Activated naive CD8-positive, alpha-beta T cell treated with anti-CD3 and anti-CD28 coated beads, Interleukin-2, amount 50 U/mL, for 24 hours (primary cell): ENCODE measurements at regions not wholly inside any gene's neighbourhood (a gene's known extent, or its start where the extent isn't known, plus 50 kb on each side); places are given as distances from the start of the nearest gene placed in this dataset.

Experiments used
- ATAC-seq: fragments of 150-1000 bp; cut with Tn5 transposase; one replicate; pipeline ENCODE4 v1.10.0; 2021
- DNase-seq: peaks from one replicate; pipeline ENCODE4 v3.0.0; 2021
- H3K27ac Mint-ChIP-seq: one replicate; pipeline ENCODE4 v1.8.0; 2021; ENCODE audit warnings: mild to moderate bottlenecking, mixed read lengths
- H3K27me3 Mint-ChIP-seq: one replicate; pipeline ENCODE4 v1.8.0; 2021; ENCODE audit warnings: mixed read lengths
- H3K36me3 Mint-ChIP-seq: one replicate; pipeline ENCODE4 v1.8.0; 2021; ENCODE audit warnings: low read depth, mixed read lengths
- H3K4me1 Mint-ChIP-seq: one replicate; pipeline ENCODE4 v1.8.0; 2021; ENCODE audit warnings: mixed read lengths
- H3K4me3 Mint-ChIP-seq: one replicate; pipeline ENCODE4 v1.8.0; 2021; ENCODE audit warnings: mild to moderate bottlenecking, moderate library complexity, mixed read lengths
- H3K9me3 Mint-ChIP-seq: one replicate; pipeline ENCODE4 v1.8.0; 2021; ENCODE audit warnings: mixed read lengths

DNA sequence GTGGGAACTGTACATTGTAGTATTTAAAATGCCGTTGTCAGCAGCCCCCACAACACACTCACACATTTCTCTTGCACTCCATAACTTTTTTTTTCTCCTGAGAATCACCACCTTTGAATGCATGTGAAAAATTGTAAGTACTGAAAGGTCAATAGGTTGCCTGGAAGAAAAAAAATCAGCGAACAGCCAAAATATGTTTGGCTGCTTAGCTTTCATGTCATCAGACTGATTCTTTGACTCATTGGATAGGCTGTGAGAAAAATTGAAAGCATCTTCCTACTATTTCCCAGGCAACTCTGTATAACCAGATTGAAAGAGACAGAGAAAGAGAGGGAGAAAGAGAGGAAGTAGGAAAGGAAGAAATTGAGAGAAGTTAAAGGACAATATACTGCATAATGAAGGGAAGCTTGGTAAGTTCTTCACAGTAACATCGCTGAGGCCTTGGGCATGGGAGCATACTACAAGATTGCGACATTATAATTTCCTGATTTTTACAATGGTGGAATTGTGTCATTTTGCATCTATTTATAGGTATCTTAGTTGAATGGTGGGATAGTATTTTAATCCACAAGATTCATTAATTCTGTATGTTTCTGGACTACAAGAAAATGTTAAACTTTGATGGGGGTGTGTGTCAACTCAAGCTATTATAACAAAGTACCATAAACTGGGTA lies 249.3 kb upstream of the KCND2 start:
- Mint-ChIP-seq H3K9me3 (peaks cover 4% of the 10 kb centered on the region), H3K4me3 (no peak overlapping the region), H3K36me3 (no peaks in the 10 kb centered on the region), H3K27ac (no peak overlapping the region), H3K4me1 (no peaks in the 10 kb centered on the region), H3K27me3 (no peaks in the 10 kb centered on the region)
- ATAC-seq (no peak), DNase-seq (no peak)

DNA sequence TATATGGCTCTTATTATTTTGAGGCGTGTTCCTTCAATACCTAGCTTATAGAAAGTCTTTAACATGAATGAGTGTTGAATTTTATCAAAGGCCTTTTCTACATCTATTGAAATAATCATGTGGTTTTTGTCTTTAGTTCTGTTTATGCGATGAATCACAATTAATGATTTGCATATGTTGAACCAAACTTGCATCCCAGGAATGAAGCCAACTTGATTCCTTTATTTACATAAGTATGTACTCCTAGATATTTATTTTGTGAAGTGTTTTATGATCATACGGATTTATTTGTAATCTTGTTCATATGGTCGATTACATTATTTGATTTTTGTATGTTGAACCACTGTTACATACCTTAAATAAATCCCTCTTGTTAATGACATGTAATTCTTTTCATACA lies 244.3 kb upstream of the KCND2 start:
- DNase-seq, result no peak
- H3K9me3 Mint-ChIP-seq, result peaks cover 1% of the 10 kb centered on the region
- no peaks in the 10 kb centered on the region for H3K36me3 Mint-ChIP-seq
- no peak overlapping the region for H3K4me3 Mint-ChIP-seq
- H3K27ac Mint-ChIP-seq, result no peak overlapping the region
- no peaks in the 10 kb centered on the region for H3K27me3 Mint-ChIP-seq
- no peaks in the 10 kb centered on the region for H3K4me1 Mint-ChIP-seq
- no peak for ATAC-seq

DNA sequence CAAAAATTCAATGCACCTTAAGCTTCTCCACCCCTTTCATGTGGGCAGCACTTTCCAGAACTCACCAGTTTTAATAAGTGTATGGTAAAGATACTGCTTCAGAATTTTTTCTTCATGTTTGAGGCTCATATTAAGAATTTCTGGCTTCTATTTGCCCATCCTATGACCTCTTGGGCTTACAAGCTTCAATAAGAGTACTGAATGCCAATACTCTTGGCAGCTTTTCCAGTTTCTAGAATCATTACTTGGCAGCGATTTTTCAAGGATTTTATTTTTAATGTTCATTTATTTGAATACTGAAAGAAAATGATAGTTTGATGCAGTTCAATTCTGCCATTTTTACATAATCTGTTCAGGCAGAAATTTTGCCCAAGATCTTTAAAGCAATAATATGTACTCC lies 242.1 kb upstream of the KCND2 start:
- no peak for ATAC-seq
- no peaks in the 10 kb centered on the region for H3K36me3 Mint-ChIP-seq
- no peak overlapping the region for H3K27ac Mint-ChIP-seq
- no peaks in the 10 kb centered on the region for H3K27me3 Mint-ChIP-seq
- H3K9me3 Mint-ChIP-seq, result no peaks in the 10 kb centered on the region
- no peak for DNase-seq
- no peak overlapping the region for H3K4me3 Mint-ChIP-seq
- no peaks in the 10 kb centered on the region for H3K4me1 Mint-ChIP-seq

DNA sequence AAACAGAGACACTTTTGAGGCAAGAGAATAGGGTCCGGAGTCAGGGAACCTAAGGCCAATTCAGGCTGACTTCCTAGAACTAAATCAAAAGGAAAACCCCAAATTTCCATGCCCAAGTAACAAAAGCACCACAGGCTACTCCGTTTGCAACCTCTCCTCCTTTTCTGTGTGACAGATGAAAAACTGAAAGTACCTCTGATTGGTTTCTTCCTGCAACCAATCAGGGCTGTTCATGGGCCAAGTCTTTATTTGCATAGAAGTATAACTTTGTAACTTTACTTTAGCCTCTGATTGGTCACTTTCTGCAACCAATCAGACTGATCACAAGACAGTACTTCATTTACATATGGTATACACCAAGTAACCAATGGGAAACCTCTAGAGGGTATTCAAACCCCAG lies 239.9 kb upstream of the KCND2 start:
- Mint-ChIP-seq H3K27ac (no peak overlapping the region), H3K4me3 (no peak overlapping the region), H3K9me3 (peaks cover 7% of the 10 kb centered on the region), H3K27me3 (no peaks in the 10 kb centered on the region), H3K36me3 (no peaks in the 10 kb centered on the region), H3K4me1 (no peaks in the 10 kb centered on the region)
- DNase-seq (no peak), ATAC-seq (no peak)

DNA sequence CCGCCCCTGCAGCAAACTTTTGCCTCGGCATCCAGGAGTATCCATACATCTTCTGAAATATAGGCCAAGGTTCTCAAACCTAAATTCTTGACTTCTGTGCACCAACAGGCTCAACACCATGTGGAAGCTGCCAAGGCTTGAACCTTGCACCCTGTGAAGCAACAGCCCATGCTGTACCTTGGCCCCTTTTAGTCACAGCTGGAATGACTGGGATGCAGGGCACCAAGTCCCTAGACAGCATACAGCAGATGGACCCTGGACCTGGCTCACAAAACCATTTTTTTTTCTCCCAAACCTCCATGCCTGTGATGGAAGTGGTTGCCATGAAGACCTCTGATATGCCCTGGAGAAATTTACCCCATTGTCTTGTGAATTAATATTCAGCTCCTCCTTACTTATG lies 233.8 kb upstream of the KCND2 start:
- Mint-ChIP-seq H3K27ac (no peak overlapping the region), H3K4me1 (no peaks in the 10 kb centered on the region), H3K4me3 (no peak overlapping the region), H3K9me3 (peaks cover 19% of the 10 kb centered on the region), H3K36me3 (no peaks in the 10 kb centered on the region), H3K27me3 (no peaks in the 10 kb centered on the region)
- DNase-seq, result no peak
- ATAC-seq, result no peak

DNA sequence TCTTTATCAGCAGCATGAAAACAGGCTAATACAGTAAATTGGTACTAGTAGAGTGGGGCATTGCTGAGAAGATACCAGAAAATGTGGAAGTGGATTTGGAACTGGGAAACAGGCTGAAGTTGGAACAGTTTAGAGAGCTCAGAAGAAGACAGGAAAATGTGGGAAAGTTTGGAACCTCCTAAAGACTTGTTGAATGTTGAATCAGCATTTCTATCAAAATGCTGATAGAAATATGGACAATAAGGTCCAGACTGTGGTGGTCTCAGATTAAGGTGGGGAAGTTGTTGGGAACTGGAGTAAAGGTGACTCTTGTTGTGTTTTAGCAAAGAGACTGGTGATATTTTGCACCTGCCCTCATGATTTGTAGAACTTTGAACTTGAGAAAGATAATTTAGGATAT lies 231.2 kb upstream of the KCND2 start:
- Mint-ChIP-seq H3K36me3 (no peaks in the 10 kb centered on the region), H3K4me1 (no peaks in the 10 kb centered on the region), H3K4me3 (no peak overlapping the region), H3K27ac (no peak overlapping the region), H3K27me3 (no peaks in the 10 kb centered on the region), H3K9me3 (peaks cover 19% of the 10 kb centered on the region)
- DNase-seq, result no peak
- ATAC-seq, result no peak

DNA sequence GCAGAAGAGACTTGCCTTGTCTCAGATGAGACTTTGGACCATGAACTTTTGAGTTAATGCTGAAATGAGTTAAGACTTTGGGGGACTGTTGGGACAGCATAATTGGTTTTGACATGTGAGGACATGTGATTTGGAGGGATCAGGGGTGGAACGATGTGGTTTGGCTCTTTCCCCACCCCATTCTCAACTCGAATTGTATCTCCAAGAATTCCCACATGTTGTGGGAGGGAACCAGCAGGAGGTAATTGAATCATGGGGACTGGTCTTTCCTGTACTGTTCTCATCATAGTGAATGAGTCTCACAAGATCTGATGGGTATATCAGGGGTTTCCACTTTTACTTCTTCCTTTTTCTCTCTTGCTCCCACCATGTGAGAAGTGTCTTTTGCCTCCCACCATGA lies 229.7 kb upstream of the KCND2 start:
- H3K4me1 Mint-ChIP-seq, result no peaks in the 10 kb centered on the region

DNA sequence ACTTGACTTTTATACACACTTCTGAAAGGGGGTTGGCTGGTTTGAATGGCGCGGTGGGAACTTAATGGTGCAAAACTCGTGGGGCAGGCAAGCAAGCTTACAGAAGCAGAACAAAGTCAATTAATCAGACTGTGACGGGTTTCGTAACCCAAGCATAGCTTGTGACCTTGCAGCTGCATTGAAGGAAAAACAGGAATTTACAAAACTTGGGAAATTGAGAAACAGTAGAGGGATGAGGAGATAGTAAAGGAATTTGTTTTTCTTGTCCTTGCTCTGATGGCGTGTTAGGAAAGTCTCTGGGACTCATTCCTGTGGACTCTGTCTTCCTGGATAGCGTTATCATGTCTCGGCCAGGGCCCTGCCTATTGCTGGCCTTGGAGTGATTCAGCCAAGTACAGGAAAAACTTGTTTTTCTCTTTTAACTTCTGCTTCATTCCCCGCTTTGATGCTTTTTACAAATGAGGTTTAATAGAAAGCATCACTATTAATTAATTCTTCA lies 220.0 kb upstream of the KCND2 start:
- no peak overlapping the region for H3K27ac Mint-ChIP-seq
- no peaks in the 10 kb centered on the region for H3K36me3 Mint-ChIP-seq
- ATAC-seq (no peak), DNase-seq (no peak)
- no peaks in the 10 kb centered on the region for H3K9me3 Mint-ChIP-seq
- no peaks in the 10 kb centered on the region for H3K27me3 Mint-ChIP-seq
- no peak overlapping the region for H3K4me3 Mint-ChIP-seq
- H3K4me1 Mint-ChIP-seq, result no peaks in the 10 kb centered on the region

More for the DNA sequence above, 229.7 kb upstream of the KCND2 start:
- Mint-ChIP-seq H3K27ac (no peak overlapping the region), H3K27me3 (no peaks in the 10 kb centered on the region), H3K4me3 (no peak overlapping the region), H3K9me3 (peaks cover 11% of the 10 kb centered on the region), H3K36me3 (no peaks in the 10 kb centered on the region)
- no peak for DNase-seq
- no peak for ATAC-seq

DNA sequence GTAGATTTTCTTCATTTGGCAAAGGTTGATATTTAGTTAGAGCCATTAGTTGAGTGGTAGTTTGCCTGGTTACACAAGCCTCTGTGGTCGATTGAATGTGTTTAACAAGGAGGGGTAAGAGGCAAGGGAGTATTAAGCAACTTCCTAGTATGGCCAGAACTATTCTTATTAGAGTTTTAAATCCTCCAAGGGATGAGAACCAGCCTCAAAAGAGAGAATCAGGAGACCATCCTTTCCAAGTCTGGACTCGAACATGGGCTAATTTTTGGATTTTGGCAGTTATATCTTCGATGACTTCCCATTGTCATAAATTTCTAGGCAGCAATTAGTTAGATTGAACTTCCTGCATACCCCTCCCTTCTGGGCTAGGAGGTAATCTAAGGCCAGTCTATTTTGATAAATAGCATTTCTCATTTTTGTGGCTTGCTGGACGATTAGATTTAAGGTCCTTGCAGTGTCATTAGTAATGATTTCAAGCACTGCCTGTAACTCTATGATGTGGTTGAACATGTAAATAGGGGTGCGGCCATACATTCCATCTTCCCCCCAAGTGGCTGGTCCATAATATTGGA lies 219.5 kb upstream of the KCND2 start:
- ATAC-seq, result no peak
- DNase-seq, result no peak
- Mint-ChIP-seq H3K36me3 (no peaks in the 10 kb centered on the region), H3K27me3 (no peaks in the 10 kb centered on the region), H3K4me3 (no peak overlapping the region), H3K9me3 (no peaks in the 10 kb centered on the region), H3K27ac (no peak overlapping the region), H3K4me1 (no peaks in the 10 kb centered on the region)

DNA sequence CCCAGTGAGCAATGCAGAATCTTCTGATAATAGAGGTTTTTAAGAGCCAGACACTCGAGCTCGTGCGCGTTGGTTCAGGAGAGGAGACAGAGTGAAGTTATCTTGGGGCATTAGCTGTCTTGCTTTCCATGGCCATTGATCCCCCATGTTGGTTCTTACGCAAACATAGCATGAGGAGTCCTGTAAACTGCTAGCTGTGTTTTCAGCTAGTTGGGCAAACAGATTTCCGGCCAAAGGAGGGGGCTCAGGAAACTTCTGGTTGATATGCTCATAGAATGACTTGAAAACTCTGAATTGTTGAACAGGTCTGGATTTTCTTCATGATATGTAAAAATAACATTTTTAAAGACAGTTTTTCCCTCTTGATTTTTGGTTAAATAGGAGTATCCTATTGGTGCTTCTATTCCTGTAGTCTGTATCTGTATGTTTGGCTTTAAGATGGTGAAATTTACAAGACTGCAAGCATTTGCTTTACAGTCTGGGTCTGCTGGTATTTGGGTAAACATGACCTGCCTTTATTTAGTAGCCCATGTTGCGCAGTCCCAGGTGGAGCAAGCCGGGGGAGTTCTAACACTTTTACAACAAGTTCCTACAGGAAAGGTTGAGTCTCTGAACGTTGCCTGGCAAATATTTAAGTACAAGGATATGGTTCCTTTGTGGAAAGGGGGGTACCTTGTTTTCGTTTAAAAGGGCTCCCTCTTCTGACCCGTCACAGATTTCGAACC lies 218.4 kb upstream of the KCND2 start:
- no peak for DNase-seq
- Mint-ChIP-seq H3K36me3 (no peaks in the 10 kb centered on the region), H3K27me3 (no peaks in the 10 kb centered on the region), H3K9me3 (no peaks in the 10 kb centered on the region), H3K4me1 (no peaks in the 10 kb centered on the region), H3K27ac (no peak overlapping the region), H3K4me3 (no peak overlapping the region)
- ATAC-seq, result no peak

DNA sequence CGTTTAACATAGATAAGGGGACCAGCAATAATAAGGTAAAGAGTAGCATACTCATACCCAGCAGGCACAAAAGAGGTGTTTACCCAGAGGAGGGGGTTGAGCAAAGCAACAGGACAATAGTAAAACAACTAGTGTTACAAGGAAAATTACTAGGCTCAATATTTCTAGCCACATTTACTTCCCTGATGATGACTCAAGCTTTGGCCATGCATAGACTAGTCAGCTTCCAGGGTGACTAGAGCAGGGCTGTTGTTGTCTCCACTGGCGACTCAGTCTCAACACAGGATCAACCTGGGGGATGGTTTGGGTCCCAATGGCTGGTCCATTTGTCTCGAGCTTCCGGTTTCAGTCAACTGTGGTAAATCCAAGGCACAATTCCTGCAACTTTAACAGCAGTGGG lies 217.7 kb upstream of the KCND2 start:
- Mint-ChIP-seq H3K27ac (no peak overlapping the region), H3K9me3 (no peaks in the 10 kb centered on the region), H3K36me3 (no peaks in the 10 kb centered on the region), H3K4me1 (no peaks in the 10 kb centered on the region), H3K4me3 (no peak overlapping the region), H3K27me3 (no peaks in the 10 kb centered on the region)
- DNase-seq, result no peak
- no peak for ATAC-seq

DNA sequence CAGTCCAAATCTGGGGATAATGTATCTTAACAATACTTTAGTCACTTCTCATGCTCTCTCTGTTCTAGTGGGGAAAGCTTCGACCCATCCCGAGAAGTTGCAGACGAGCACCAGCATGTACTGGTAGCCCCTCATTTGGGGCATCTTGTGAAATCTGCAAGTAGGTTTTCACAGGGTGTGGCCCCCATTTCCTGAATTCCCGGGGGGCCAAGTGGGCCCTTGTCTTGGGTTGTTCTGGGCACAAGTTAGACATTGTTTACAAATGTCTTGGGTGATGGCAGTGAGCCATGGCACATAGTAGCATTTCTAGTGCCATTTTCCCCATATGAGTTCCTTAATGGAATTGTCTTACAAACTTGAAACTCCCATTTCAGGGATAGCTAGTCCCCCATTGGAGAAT lies 216.7 kb upstream of the KCND2 start:
- H3K36me3 Mint-ChIP-seq, result no peaks in the 10 kb centered on the region
- ATAC-seq (no peak), DNase-seq (no peak)
- no peak overlapping the region for H3K4me3 Mint-ChIP-seq
- H3K4me1 Mint-ChIP-seq, result no peaks in the 10 kb centered on the region
- H3K9me3 Mint-ChIP-seq, result no peaks in the 10 kb centered on the region
- no peak overlapping the region for H3K27ac Mint-ChIP-seq
- H3K27me3 Mint-ChIP-seq, result no peaks in the 10 kb centered on the region

DNA sequence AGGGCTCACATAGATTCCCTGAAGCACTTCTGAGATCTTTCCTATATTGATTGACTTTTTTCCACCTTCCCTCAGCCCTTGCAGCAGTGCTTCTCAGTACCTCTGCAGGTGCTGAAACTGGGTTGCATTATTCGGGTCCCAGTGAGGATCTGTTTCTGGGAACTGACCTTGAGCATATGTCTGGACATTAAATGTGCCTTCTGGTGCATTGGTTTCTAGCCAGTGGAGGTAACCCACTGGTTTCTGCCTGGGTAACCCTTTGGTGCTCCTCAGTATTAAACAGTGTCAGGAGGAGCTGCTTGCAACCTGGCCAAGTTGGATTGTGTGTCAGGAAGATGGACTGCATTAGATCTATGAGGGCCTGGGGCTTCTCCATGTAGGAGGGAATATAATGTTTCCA lies 213.3 kb upstream of the KCND2 start:
- DNase-seq (no peak), ATAC-seq (no peak)
- H3K4me3 Mint-ChIP-seq, result no peak overlapping the region
- H3K27ac Mint-ChIP-seq, result no peak overlapping the region
- no peaks in the 10 kb centered on the region for H3K27me3 Mint-ChIP-seq
- H3K4me1 Mint-ChIP-seq, result no peaks in the 10 kb centered on the region
- no peaks in the 10 kb centered on the region for H3K36me3 Mint-ChIP-seq
- H3K9me3 Mint-ChIP-seq, result no peaks in the 10 kb centered on the region

DNA sequence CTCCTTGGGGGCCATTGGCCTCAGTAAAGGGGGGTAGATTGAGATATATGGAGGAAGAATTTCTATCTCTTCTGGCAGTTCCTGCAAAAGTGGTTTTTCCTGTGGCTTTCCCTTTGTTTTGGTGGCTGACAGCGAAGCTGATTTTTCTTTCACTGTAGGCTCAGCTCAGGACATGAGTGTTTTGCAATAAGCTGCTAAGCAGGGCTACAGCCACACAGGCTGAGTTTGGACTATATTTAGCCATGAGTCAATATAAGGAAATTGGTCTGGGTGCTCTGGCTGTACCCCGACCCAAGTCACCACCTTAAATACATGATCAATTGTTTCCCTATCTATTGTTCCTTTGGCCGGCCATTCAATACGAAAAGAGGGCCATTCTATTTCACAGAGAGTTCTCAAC lies 212.7 kb upstream of the KCND2 start:
- DNase-seq, result no peak
- H3K9me3 Mint-ChIP-seq, result no peaks in the 10 kb centered on the region
- no peaks in the 10 kb centered on the region for H3K4me1 Mint-ChIP-seq
- no peaks in the 10 kb centered on the region for H3K27me3 Mint-ChIP-seq
- no peaks in the 10 kb centered on the region for H3K36me3 Mint-ChIP-seq
- no peak overlapping the region for H3K4me3 Mint-ChIP-seq
- ATAC-seq, result no peak
- H3K27ac Mint-ChIP-seq, result no peak overlapping the region

DNA sequence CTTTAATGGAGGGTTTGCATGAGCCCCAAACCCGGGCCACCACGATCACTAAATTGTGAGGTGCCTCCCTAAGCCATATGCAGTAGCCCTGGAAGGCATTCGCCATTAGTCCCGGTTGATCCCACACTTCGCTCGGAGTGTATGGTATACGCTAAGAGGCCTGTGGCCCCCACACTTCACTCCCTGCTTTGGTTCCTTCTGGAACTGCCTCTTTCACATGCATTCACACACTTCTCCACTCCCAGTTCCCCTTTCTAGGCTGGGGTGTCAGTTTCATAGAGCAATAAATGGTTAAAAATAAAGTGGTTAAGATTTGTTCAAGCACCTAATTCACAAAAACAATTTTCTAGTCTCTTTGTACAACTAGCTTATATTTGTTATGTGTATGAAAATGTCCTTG lies 212.1 kb upstream of the KCND2 start:
- Mint-ChIP-seq H3K36me3 (no peaks in the 10 kb centered on the region), H3K9me3 (peaks cover under 1% of the 10 kb centered on the region), H3K4me3 (no peak overlapping the region), H3K27me3 (no peaks in the 10 kb centered on the region), H3K4me1 (no peaks in the 10 kb centered on the region), H3K27ac (no peak overlapping the region)
- DNase-seq, result no peak
- no peak for ATAC-seq
